ENCODE measurements at regions not wholly inside any gene's neighbourhood (a gene's known extent, or its start where the extent isn't known, plus 50 kb on each side); places are given as distances from the start of the nearest gene placed in this dataset.

DNA sequence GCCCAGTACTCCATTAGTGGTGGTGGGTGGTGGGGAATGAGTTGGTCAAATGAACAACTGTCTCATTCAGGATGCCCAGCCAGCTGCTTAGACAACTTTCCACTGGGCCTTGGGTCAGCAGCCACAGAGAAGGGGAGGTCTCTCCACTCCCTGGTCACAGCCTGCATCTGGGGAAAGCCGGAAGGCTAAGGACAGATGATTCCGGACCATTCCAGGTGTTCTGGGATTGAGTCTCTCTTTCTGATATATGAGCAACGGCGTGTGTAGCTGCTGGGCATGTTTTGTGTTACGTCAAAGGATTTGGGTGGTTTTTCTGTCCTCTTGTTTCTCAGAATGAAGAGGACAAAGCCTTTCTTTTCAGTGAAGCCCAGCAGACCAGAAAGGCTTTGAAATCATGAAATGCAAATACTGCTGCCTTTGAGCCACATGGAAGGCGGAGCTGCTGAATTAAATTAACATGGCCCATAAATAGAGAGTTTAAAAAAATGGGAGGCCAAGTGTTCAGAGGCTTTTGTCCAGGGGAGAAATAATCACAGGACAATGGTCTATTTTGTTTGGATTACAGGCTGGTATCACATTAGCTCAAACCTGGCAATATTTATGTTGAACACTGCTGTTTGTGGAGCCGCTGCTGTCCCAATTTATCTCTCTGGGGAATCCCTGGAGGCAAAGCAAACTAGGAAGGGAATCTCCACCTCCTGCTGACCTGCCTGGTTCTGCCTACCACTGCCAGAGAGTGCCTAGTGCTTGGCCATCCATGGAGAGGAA, 234.4 kb upstream of the E2F8 start:
- H3K4me1 ChIP-seq (ENCODE audit: insufficient read depth), result no peaks in the 10 kb centered on the region
- H2AFZ ChIP-seq, result no peak overlapping the region
- H3K9me2 ChIP-seq (replicated peaks; ENCODE audit: insufficient read depth), result no peaks in the 10 kb centered on the region
- H3K9me3 ChIP-seq (ENCODE audit: low read depth), result no peaks in the 10 kb centered on the region
- H3K4me2 ChIP-seq, result no peak overlapping the region
- H3K27ac ChIP-seq, result no peak overlapping the region
- no peaks in the 10 kb centered on the region for H3K27me3 ChIP-seq
- no peaks in the 10 kb centered on the region for H4K20me1 ChIP-seq (ENCODE audit: insufficient read depth, poor library complexity, severe bottlenecking)
- H3K4me3 ChIP-seq, result no peak overlapping the region
- DNase-seq (ENCODE audit: low spot score), result no peak
- TF ChIP-seq EZH2 (IDR thresholded peaks at IDR 0.05; ENCODE audit: borderline replicate concordance), result no peak
- TF ChIP-seq EZH2phosphoT487 (IDR thresholded peaks at IDR 0.05; ENCODE audit: low read depth, severe bottlenecking, unreplicated experiment), result no peak
- TF ChIP-seq, protein P1, sequence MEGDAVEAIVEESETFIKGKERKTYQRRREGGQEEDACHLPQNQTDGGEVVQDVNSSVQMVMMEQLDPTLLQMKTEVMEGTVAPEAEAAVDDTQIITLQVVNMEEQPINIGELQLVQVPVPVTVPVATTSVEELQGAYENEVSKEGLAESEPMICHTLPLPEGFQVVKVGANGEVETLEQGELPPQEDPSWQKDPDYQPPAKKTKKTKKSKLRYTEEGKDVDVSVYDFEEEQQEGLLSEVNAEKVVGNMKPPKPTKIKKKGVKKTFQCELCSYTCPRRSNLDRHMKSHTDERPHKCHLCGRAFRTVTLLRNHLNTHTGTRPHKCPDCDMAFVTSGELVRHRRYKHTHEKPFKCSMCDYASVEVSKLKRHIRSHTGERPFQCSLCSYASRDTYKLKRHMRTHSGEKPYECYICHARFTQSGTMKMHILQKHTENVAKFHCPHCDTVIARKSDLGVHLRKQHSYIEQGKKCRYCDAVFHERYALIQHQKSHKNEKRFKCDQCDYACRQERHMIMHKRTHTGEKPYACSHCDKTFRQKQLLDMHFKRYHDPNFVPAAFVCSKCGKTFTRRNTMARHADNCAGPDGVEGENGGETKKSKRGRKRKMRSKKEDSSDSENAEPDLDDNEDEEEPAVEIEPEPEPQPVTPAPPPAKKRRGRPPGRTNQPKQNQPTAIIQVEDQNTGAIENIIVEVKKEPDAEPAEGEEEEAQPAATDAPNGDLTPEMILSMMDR (IDR thresholded peaks at IDR 0.05; ENCODE audit: poor library complexity), result no peak
- no peaks in the 10 kb centered on the region for H3K36me3 ChIP-seq (replicated peaks; ENCODE audit: insufficient read depth, low read depth)
- 63% methylated on average over 7 of the region's 7 CpGs for WGBS (ENCODE audit: low lambda C conversion rate, missing lambda C conversion rate)
- H3K79me2 ChIP-seq, result no peaks in the 10 kb centered on the region

DNA sequence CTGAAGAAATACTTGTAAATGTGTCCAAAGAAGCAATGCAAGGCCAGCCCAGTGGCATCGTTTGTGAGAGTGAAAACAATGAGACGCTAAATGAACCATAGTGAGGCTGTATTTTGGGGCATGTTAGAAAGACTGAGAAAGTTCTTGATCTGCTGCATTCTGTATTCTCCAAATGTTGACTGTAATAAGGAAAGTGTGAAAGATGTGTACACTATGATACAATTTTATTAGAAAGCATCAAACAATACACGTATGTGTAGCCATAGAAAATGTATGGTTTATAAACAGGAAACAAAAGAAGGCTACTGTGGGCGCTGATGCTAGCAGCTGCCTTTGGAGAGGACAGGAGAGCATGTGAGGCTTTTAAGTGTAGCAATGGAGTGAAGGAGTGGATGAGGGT, 233.5 kb upstream of the E2F8 start:
- no peaks in the 10 kb centered on the region for H4K20me1 ChIP-seq (ENCODE audit: insufficient read depth, poor library complexity, severe bottlenecking)
- peaks cover 3% of the 10 kb centered on the region for H3K27me3 ChIP-seq
- H3K4me2 ChIP-seq, result no peak overlapping the region
- TF ChIP-seq EZH2 (IDR thresholded peaks at IDR 0.05; ENCODE audit: borderline replicate concordance) (no peak), EZH2phosphoT487 (IDR thresholded peaks at IDR 0.05; ENCODE audit: low read depth, severe bottlenecking, unreplicated experiment) (no peak)
- TF ChIP-seq, protein P1 (IDR thresholded peaks at IDR 0.05; ENCODE audit: poor library complexity), result no peak
- H3K36me3 ChIP-seq (replicated peaks; ENCODE audit: insufficient read depth, low read depth), result no peaks in the 10 kb centered on the region
- WGBS (ENCODE audit: low lambda C conversion rate, missing lambda C conversion rate), result 77% methylated on average over 4 of the region's 4 CpGs
- no peak overlapping the region for H3K4me3 ChIP-seq
- no peaks in the 10 kb centered on the region for H3K79me2 ChIP-seq
- no peak overlapping the region for H2AFZ ChIP-seq
- no peak for DNase-seq (ENCODE audit: low spot score)
- no peaks in the 10 kb centered on the region for H3K9me2 ChIP-seq (replicated peaks; ENCODE audit: insufficient read depth)
- H3K27ac ChIP-seq, result no peak overlapping the region
- no peaks in the 10 kb centered on the region for H3K4me1 ChIP-seq (ENCODE audit: insufficient read depth)
- H3K9me3 ChIP-seq (ENCODE audit: low read depth), result no peaks in the 10 kb centered on the region

- peaks cover 3% of the 10 kb centered on the region for H3K27me3 ChIP-seq
- H4K20me1 ChIP-seq (ENCODE audit: insufficient read depth, poor library complexity, severe bottlenecking), result no peaks in the 10 kb centered on the region
- H3K36me3 ChIP-seq (replicated peaks; ENCODE audit: insufficient read depth, low read depth), result no peaks in the 10 kb centered on the region
- 82% methylated on average over 3 of the region's 3 CpGs for WGBS (ENCODE audit: low lambda C conversion rate, missing lambda C conversion rate)
- H3K79me2 ChIP-seq, result no peaks in the 10 kb centered on the region
- DNase-seq (ENCODE audit: low spot score), result no peak
- H3K4me2 ChIP-seq, result no peak overlapping the region
- no peaks in the 10 kb centered on the region for H3K9me3 ChIP-seq (ENCODE audit: low read depth)
- H3K4me3 ChIP-seq, result no peak overlapping the region
- no peak overlapping the region for H3K27ac ChIP-seq
- H3K9me2 ChIP-seq (replicated peaks; ENCODE audit: insufficient read depth), result no peaks in the 10 kb centered on the region
- TF ChIP-seq EZH2phosphoT487 (IDR thresholded peaks at IDR 0.05; ENCODE audit: low read depth, severe bottlenecking, unreplicated experiment) (no peak), EZH2 (IDR thresholded peaks at IDR 0.05; ENCODE audit: borderline replicate concordance) (no peak)
- TF ChIP-seq, protein P1 (IDR thresholded peaks at IDR 0.05; ENCODE audit: poor library complexity), result no peak
- H3K4me1 ChIP-seq (ENCODE audit: insufficient read depth), result no peaks in the 10 kb centered on the region
- H2AFZ ChIP-seq, result no peak overlapping the region
These were observed 231.9 kb upstream of the E2F8 start for GRCh38 chr11:19472679-19473078.
